Neural cell (in vitro differentiated cells): ENCODE measurements at regions not wholly inside any gene's neighbourhood (a gene's known extent, or its start where the extent isn't known, plus 50 kb on each side); places are given as distances from the start of the nearest gene placed in this dataset.

Source experiments
- CTCF ChIP-seq: fragments of 450-650 bp; IDR thresholded peaks from 2 replicates; pipeline ENCODE4 v1.5.1; 2014; ENCODE audit warnings: antibody characterized with exemption, mild to moderate bottlenecking, moderate library complexity; ENCODE audit not compliant: poor library complexity, severe bottlenecking
- EP300 ChIP-seq: fragments of 450-650 bp; conservative IDR thresholded peaks from 2 replicates; pipeline ENCODE4 v1.6.1; 2014; ENCODE audit warnings: antibody characterized with exemption, mild to moderate bottlenecking, moderate library complexity; ENCODE audit not compliant: poor library complexity, severe bottlenecking
- EZH2 ChIP-seq: fragments of 200-600, 300-800 bp; shearing (Covaris generic), sonication (generic); IDR thresholded peaks from 2 replicates; pipeline ENCODE4 v1.6.1; 2014; ENCODE audit warnings: antibody characterized with exemption, low read length, borderline replicate concordance, mild to moderate bottlenecking; ENCODE audit not compliant: insufficient read depth, poor library complexity, severe bottlenecking
- POLR2AphosphoS5 ChIP-seq: IDR thresholded peaks from 2 replicates; pipeline ENCODE4 v1.6.1; 2012
- RAD21 ChIP-seq: fragments of 450-650 bp; conservative IDR thresholded peaks from 2 replicates; pipeline ENCODE4 v1.6.1; 2014; ENCODE audit warnings: antibody characterized with exemption, mild to moderate bottlenecking, moderate library complexity
- REST ChIP-seq: IDR thresholded peaks from 2 replicates; pipeline ENCODE4 v1.6.1; 2012; ENCODE audit warnings: borderline replicate concordance

GRCh38 chr4:43341741-43342140 lies 449.2 kb downstream of the GRXCR1 start:
- TF ChIP-seq CTCF: no peak
- TF ChIP-seq EP300: no peak
- TF ChIP-seq RAD21: no peak
- no peak for TF ChIP-seq EZH2
- no peak for TF ChIP-seq POLR2AphosphoS5
- no peak for TF ChIP-seq REST
